K562 (cell line): ENCODE measurements at regions not wholly inside any gene's neighbourhood (a gene's known extent, or its start where the extent isn't known, plus 50 kb on each side); places are given as distances from the start of the nearest gene placed in this dataset.

Source experiments
- ADNP ChIP-seq: fragments of 200-800 bp; sonication (Bioruptor generic); IDR thresholded peaks from 2 replicates; pipeline ENCODE4 v1.6.1; 2016; ENCODE audit warnings: missing genetic modification characterization, missing compliant biosample characterization
- BMI1 ChIP-seq: fragments of 150-350 bp; IDR thresholded peaks from 2 replicates; pipeline ENCODE4 v1.6.1; 2014; ENCODE audit warnings: low read length
- DNMT1 ChIP-seq: fragments of 450-650 bp; IDR thresholded peaks from 2 replicates; pipeline ENCODE4 v1.6.1; 2016; ENCODE audit warnings: antibody characterized with exemption, mild to moderate bottlenecking
- JUNB ChIP-seq: fragments of 450-650 bp; formaldehyde crosslinking; conservative IDR thresholded peaks from 2 replicates; pipeline ENCODE4 v1.4.0; 2020; ENCODE audit warnings: mild to moderate bottlenecking
- MXI1 ChIP-seq: IDR thresholded peaks from 2 replicates; pipeline ENCODE4 v1.6.1; 2011; ENCODE audit warnings: low read depth, mild to moderate bottlenecking, improper control_type of control experiment, low read length
- NCOR1 ChIP-seq: fragments of 450-650 bp; IDR thresholded peaks from 2 replicates; pipeline ENCODE4 v1.6.1; 2016; ENCODE audit warnings: mild to moderate bottlenecking, moderate library complexity
- RCOR1 ChIP-seq, 2 experiments: IDR thresholded peaks; 2 replicates each; pipeline ENCODE4 v1.6.1; 2012; ENCODE audit warnings: low read depth in 2 of 2, low read length in 2 of 2, borderline replicate concordance in 1 of 2, improper control_type of control experiment in 1 of 2
- SP2 ChIP-seq: IDR thresholded peaks from 2 replicates; pipeline ENCODE4 v1.6.1; 2011; ENCODE audit warnings: mild to moderate bottlenecking, low read depth, low read length, moderate library complexity; ENCODE audit not compliant: poor library complexity, severe bottlenecking; ENCODE audit errors: extremely low read depth
- U2AF2 ChIP-seq: fragments of 200-400 bp; formaldehyde crosslinking; optimal IDR thresholded peaks from 2 replicates; pipeline ENCODE3; 2017; ENCODE audit warnings: low read depth, mild to moderate bottlenecking, low read length
- ZBTB7A ChIP-seq: IDR thresholded peaks from 2 replicates; pipeline ENCODE4 v1.6.1; 2011; ENCODE audit warnings: low read depth, mild to moderate bottlenecking, low read length, moderate library complexity, borderline replicate concordance; ENCODE audit not compliant: control insufficient read depth
- ZKSCAN3 ChIP-seq: fragments of 250-450 bp; sonication (Bioruptor Pico); IDR thresholded peaks from 2 replicates; pipeline ENCODE4 v1.4.0; 2020
- ZNF384 ChIP-seq: IDR thresholded peaks from 2 replicates; pipeline ENCODE4 v1.6.1; 2012; ENCODE audit warnings: low read depth, low read length, improper control_type of control experiment
- ZNF589 ChIP-seq: fragments of 200-800 bp; sonication (Bioruptor generic); IDR thresholded peaks from 2 replicates; pipeline ENCODE4 v1.6.1; 2016; ENCODE audit warnings: low read depth, missing genetic modification characterization, missing compliant biosample characterization
- TF ChIP-seq, protein P1 (sequence below): fragments of 250-450 bp; sonication (Bioruptor Pico); IDR thresholded peaks from 2 replicates; pipeline ENCODE4 v1.4.0; 2020
- TF ChIP-seq, protein P2 (sequence below): fragments of 450-650 bp; IDR thresholded peaks from 2 replicates; pipeline ENCODE4 v1.6.1; 2018; ENCODE audit not compliant: partially characterized antibody
- TF ChIP-seq, protein P3 (sequence below): fragments of 450-650 bp; IDR thresholded peaks from 2 replicates; pipeline ENCODE4 v1.6.1; 2014; ENCODE audit warnings: low read depth, mild to moderate bottlenecking, moderate library complexity, borderline replicate concordance
- TF ChIP-seq, protein P4 (sequence below): fragments of 250-450 bp; sonication (Bioruptor Pico); IDR thresholded peaks from 2 replicates; pipeline ENCODE4 v1.9.0; 2021; ENCODE audit warnings: mild to moderate bottlenecking

DNA sequence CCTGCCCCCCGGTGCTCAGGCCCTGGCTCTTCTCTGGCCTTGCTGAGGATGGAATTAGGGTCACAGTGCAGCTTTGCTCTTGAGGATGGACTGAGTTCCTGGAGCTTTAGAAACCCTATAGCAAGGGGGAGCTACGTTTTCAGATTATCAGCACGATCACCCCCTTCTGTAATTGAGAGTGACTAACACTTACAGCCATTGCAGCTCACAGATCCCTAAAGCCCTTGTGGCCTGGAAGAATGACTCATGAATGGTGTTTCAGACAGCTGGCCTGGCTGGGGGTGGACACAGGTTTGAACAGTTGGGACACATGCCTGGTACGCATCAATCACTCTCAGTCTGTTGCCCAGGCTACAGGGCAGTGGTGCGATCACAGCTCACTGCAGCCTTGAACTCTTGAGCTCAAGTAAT is 79.7 kb upstream of the IGFBP5 start (continued):
- TF ChIP-seq, protein P1, sequence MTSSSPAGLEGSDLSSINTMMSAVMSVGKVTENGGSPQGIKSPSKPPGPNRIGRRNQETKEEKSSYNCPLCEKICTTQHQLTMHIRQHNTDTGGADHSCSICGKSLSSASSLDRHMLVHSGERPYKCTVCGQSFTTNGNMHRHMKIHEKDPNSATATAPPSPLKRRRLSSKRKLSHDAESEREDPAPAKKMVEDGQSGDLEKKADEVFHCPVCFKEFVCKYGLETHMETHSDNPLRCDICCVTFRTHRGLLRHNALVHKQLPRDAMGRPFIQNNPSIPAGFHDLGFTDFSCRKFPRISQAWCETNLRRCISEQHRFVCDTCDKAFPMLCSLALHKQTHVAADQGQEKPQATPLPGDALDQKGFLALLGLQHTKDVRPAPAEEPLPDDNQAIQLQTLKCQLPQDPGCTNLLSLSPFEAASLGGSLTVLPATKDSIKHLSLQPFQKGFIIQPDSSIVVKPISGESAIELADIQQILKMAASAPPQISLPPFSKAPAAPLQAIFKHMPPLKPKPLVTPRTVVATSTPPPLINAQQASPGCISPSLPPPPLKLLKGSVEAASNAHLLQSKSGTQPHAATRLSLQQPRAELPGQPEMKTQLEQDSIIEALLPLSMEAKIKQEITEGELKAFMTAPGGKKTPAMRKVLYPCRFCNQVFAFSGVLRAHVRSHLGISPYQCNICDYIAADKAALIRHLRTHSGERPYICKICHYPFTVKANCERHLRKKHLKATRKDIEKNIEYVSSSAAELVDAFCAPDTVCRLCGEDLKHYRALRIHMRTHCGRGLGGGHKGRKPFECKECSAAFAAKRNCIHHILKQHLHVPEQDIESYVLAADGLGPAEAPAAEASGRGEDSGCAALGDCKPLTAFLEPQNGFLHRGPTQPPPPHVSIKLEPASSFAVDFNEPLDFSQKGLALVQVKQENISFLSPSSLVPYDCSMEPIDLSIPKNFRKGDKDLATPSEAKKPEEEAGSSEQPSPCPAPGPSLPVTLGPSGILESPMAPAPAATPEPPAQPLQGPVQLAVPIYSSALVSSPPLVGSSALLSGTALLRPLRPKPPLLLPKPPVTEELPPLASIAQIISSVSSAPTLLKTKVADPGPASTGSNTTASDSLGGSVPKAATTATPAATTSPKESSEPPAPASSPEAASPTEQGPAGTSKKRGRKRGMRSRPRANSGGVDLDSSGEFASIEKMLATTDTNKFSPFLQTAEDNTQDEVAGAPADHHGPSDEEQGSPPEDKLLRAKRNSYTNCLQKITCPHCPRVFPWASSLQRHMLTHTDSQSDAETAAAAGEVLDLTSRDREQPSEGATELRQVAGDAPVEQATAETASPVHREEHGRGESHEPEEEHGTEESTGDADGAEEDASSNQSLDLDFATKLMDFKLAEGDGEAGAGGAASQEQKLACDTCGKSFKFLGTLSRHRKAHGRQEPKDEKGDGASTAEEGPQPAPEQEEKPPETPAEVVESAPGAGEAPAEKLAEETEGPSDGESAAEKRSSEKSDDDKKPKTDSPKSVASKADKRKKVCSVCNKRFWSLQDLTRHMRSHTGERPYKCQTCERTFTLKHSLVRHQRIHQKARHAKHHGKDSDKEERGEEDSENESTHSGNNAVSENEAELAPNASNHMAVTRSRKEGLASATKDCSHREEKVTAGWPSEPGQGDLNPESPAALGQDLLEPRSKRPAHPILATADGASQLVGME (CRISPR knock-in tag): peak; percentile 39; the same call in 1 of the 2 replicates
- no peak for TF ChIP-seq ZBTB7A
- TF ChIP-seq, protein P2, sequence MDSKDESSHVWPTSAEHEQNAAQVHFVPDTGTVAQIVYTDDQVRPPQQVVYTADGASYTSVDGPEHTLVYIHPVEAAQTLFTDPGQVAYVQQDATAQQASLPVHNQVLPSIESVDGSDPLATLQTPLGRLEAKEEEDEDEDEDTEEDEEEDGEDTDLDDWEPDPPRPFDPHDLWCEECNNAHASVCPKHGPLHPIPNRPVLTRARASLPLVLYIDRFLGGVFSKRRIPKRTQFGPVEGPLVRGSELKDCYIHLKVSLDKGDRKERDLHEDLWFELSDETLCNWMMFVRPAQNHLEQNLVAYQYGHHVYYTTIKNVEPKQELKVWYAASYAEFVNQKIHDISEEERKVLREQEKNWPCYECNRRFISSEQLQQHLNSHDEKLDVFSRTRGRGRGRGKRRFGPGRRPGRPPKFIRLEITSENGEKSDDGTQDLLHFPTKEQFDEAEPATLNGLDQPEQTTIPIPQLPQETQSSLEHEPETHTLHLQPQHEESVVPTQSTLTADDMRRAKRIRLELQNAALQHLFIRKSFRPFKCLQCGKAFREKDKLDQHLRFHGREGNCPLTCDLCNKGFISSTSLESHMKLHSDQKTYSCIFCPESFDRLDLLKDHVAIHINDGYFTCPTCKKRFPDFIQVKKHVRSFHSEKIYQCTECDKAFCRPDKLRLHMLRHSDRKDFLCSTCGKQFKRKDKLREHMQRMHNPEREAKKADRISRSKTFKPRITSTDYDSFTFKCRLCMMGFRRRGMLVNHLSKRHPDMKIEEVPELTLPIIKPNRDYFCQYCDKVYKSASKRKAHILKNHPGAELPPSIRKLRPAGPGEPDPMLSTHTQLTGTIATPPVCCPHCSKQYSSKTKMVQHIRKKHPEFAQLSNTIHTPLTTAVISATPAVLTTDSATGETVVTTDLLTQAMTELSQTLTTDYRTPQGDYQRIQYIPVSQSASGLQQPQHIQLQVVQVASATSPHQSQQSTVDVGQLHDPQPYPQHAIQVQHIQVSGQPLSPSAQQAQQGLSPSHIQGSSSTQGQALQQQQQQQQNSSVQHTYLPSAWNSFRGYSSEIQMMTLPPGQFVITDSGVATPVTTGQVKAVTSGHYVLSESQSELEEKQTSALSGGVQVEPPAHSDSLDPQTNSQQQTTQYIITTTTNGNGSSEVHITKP: peak; percentile 76
- TF ChIP-seq JUNB (CRISPR knock-in tag): peak; percentile 82
- TF ChIP-seq ZNF589 (CRISPR knock-in tag): 0 out of 2 replicates have a peak, but pooled peaks have one; percentile 70
- peak in 1 of 2 experiments; percentile 84; a peak in 2 of 4 replicates for TF ChIP-seq RCOR1 (IDR thresholded peaks at IDR 0.05; ENCODE audit: borderline replicate concordance in 1 of 2, low read depth in 2 of 2, low read length in 2 of 2)
- TF ChIP-seq ADNP: no peak
- no peak for TF ChIP-seq DNMT1
- TF ChIP-seq, protein P3, sequence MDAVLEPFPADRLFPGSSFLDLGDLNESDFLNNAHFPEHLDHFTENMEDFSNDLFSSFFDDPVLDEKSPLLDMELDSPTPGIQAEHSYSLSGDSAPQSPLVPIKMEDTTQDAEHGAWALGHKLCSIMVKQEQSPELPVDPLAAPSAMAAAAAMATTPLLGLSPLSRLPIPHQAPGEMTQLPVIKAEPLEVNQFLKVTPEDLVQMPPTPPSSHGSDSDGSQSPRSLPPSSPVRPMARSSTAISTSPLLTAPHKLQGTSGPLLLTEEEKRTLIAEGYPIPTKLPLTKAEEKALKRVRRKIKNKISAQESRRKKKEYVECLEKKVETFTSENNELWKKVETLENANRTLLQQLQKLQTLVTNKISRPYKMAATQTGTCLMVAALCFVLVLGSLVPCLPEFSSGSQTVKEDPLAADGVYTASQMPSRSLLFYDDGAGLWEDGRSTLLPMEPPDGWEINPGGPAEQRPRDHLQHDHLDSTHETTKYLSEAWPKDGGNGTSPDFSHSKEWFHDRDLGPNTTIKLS: peak; percentile 38; the same call in 1 of the 2 replicates
- TF ChIP-seq ZKSCAN3: no peak
- peak; percentile 69 for TF ChIP-seq NCOR1
- TF ChIP-seq ZNF384: no peak
- peak; percentile 62; the same call in 1 of the 2 replicates for TF ChIP-seq BMI1
- no peak for TF ChIP-seq MXI1
- TF ChIP-seq, protein P4, sequence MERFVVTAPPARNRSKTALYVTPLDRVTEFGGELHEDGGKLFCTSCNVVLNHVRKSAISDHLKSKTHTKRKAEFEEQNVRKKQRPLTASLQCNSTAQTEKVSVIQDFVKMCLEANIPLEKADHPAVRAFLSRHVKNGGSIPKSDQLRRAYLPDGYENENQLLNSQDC: no peak
- no peak for TF ChIP-seq SP2
- TF ChIP-seq U2AF2: no peak
